A673 (cell line): ENCODE measurements at regions not wholly inside any gene's neighbourhood (a gene's known extent, or its start where the extent isn't known, plus 50 kb on each side); places are given as distances from the start of the nearest gene placed in this dataset.

Experiments used
- CTCF ChIP-seq: fragments of 300-800, 200-600 bp; sonication (generic); conservative IDR thresholded peaks from 2 replicates; pipeline ENCODE4 v1.5.1; 2017; ENCODE audit warnings: low read depth, mild to moderate bottlenecking, antibody characterized with exemption, low read length, moderate library complexity, mixed read lengths
- EZH2 ChIP-seq: fragments of 200-600 bp; sonication (generic); IDR thresholded peaks from 2 replicates; pipeline ENCODE4 v1.6.1; 2017; ENCODE audit warnings: borderline replicate concordance, low read depth, mild to moderate bottlenecking, mixed read lengths, antibody characterized with exemption, low read length; ENCODE audit not compliant: poor library complexity, severe bottlenecking

DNA sequence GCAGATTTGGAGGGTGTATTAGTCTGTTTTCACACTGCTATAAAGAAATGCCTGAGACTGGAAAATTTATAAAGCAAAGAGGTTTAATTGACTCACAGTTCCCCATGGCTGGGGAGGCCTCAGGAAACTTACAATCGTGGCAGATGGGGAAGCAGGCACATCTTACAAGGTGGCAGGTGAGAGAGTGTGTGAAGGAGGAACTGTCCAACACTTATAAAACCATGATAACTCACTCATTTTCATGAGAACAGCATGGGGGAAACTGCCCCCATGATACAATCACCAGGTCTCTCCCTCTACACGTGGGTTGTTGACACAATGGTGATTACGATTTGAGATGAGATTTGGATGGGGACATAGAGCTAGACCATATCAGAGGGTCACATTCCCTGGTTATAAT is 195.6 kb downstream of the RGS9 start:
- TF ChIP-seq CTCF (no peak), EZH2 (no peak)
